ENCODE measurements at regions not wholly inside any gene's neighbourhood (a gene's known extent, or its start where the extent isn't known, plus 50 kb on each side); places are given as distances from the start of the nearest gene placed in this dataset.
"Not testable (repeated sequence)": the region's sequence is repeated elsewhere in the genome, so short reads cannot be mapped to it uniquely, and the experiment has no call there.

DNA sequence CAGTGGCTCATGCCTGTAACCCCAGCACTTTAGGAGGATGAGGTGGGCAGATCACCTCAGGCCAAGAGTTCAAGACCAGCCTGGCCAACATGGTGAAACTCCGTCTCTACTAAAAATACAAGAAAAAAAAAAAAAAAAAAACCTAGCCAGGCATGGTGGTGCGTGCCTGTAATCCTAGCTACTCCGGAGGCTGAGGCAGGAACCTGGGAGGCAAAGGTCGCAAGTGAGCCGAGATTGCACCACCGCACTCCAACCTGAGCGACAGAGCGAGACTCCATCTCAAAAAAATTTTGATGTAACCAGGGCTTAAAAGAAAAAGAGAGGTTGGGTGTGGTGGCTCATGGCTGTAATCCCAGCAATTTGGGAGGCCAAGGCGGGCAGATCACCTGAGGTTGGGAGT is 66.4 kb upstream of the PRR5 start:
- H3K27me3 ChIP-seq (ENCODE audit: control insufficient read depth, insufficient read depth, low read length); DNase-seq (ENCODE audit: low read depth, low spot score); H3K27ac ChIP-seq (ENCODE audit: low read length); BruUV-seq (replicated peaks); H3K4me3 ChIP-seq (ENCODE audit: low read depth in 2 of 2, low read length in 2 of 2); H3K4me1 ChIP-seq (ENCODE audit: control insufficient read depth, insufficient read depth, low read length); H3K9me3 ChIP-seq (ENCODE audit: control insufficient read depth, insufficient read depth, low read depth, low read length); in situ Hi-C loops (cut with HindIII; ENCODE audit: low pct_unique_long_range_greater_than_20kb, low sequenced_read_pairs); POLR2A ChIA-PET; ATAC-seq; H3K36me3 ChIP-seq (ENCODE audit: control insufficient read depth, insufficient read depth, low read length); intact Hi-C loops (cut with micrococcal nuclease; ENCODE audit: unreplicated experiment); CTCF ChIA-PET: not testable (repeated sequence)

DNA sequence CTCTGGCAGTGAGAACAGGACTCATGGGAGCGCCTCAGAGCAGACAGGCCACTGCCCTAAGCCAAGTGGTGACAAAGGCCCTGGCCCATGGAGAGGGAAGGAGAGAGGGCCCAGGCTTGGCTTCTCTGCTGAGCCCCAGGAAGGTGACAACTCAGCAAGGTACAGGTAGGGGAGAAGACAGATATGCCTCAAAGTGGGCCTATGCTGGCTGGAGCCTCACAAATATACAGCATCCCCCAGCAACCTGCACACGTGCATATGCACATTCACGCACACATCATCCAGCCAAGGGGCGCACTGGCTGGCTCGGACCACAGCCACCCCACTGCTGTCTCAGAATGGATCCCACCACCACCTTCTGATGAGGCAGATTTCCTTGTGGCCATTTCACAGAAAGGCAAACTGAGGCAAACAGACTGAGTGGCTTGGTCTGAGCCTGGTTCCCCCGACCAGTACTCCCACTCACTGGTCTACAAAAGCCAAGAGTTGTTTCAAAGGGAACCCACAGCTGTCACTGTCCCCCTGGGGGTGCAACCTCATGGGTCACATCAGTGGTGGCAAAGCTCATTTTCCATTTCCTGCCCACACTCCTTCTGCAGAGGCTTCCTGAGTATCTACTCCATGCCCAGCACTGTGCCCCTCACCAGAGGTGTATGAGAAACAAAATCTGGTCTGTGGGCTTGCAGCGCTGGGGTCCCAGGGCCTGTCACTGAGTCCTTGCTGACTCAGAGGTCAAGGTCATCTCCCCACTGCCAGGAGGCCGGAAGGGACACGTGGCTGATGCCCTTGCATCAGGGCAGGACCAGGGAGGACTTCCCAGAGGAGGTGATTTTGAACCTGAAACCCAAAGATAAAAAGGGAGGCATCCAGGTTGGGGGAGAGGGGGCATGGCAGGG is 67.3 kb upstream of the PRR5 start:
- in situ Hi-C loops (cut with HindIII; ENCODE audit: low pct_unique_long_range_greater_than_20kb, low sequenced_read_pairs): no loop called here
- BruUV-seq (replicated peaks): no TSS peak
- ATAC-seq (no peak), DNase-seq (ENCODE audit: low read depth, low spot score) (no peak)
- CTCF ChIA-PET: no interaction called here
- no peaks in the 10 kb centered on the region for H3K27me3 ChIP-seq (ENCODE audit: control insufficient read depth, insufficient read depth, low read length)
- TF ChIP-seq, protein P1, sequence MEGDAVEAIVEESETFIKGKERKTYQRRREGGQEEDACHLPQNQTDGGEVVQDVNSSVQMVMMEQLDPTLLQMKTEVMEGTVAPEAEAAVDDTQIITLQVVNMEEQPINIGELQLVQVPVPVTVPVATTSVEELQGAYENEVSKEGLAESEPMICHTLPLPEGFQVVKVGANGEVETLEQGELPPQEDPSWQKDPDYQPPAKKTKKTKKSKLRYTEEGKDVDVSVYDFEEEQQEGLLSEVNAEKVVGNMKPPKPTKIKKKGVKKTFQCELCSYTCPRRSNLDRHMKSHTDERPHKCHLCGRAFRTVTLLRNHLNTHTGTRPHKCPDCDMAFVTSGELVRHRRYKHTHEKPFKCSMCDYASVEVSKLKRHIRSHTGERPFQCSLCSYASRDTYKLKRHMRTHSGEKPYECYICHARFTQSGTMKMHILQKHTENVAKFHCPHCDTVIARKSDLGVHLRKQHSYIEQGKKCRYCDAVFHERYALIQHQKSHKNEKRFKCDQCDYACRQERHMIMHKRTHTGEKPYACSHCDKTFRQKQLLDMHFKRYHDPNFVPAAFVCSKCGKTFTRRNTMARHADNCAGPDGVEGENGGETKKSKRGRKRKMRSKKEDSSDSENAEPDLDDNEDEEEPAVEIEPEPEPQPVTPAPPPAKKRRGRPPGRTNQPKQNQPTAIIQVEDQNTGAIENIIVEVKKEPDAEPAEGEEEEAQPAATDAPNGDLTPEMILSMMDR (IDR thresholded peaks at IDR 0.05): no peak
- TF ChIP-seq SIN3A (IDR thresholded peaks at IDR 0.05; ENCODE audit: borderline replicate concordance, insufficient read depth, low read depth, low read length) (no peak), POLR2AphosphoS5 (IDR thresholded peaks at IDR 0.05; ENCODE audit: low read depth, low read length) (no peak), TCF7L2 (IDR thresholded peaks at IDR 0.05; ENCODE audit: low read depth, low read length) (no peak)
- TF ChIP-seq, protein P2, sequence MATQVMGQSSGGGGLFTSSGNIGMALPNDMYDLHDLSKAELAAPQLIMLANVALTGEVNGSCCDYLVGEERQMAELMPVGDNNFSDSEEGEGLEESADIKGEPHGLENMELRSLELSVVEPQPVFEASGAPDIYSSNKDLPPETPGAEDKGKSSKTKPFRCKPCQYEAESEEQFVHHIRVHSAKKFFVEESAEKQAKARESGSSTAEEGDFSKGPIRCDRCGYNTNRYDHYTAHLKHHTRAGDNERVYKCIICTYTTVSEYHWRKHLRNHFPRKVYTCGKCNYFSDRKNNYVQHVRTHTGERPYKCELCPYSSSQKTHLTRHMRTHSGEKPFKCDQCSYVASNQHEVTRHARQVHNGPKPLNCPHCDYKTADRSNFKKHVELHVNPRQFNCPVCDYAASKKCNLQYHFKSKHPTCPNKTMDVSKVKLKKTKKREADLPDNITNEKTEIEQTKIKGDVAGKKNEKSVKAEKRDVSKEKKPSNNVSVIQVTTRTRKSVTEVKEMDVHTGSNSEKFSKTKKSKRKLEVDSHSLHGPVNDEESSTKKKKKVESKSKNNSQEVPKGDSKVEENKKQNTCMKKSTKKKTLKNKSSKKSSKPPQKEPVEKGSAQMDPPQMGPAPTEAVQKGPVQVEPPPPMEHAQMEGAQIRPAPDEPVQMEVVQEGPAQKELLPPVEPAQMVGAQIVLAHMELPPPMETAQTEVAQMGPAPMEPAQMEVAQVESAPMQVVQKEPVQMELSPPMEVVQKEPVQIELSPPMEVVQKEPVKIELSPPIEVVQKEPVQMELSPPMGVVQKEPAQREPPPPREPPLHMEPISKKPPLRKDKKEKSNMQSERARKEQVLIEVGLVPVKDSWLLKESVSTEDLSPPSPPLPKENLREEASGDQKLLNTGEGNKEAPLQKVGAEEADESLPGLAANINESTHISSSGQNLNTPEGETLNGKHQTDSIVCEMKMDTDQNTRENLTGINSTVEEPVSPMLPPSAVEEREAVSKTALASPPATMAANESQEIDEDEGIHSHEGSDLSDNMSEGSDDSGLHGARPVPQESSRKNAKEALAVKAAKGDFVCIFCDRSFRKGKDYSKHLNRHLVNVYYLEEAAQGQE (IDR thresholded peaks at IDR 0.05; ENCODE audit: insufficient read depth in 1 of 2, low read depth in 2 of 2, low read length in 1 of 2): no peak
- H3K27ac ChIP-seq (ENCODE audit: low read length): no peak overlapping the region
- intact Hi-C loops (cut with micrococcal nuclease; ENCODE audit: unreplicated experiment): no loop called here
- no peaks in the 10 kb centered on the region for H3K9me3 ChIP-seq (ENCODE audit: control insufficient read depth, insufficient read depth, low read depth, low read length)
- no peaks in the 10 kb centered on the region for H3K4me1 ChIP-seq (ENCODE audit: control insufficient read depth, insufficient read depth, low read length)
- H3K36me3 ChIP-seq (ENCODE audit: control insufficient read depth, insufficient read depth, low read length): no peaks in the 10 kb centered on the region
- H3K4me3 ChIP-seq (ENCODE audit: low read depth in 2 of 2, low read length in 2 of 2): no peak overlapping the region
- POLR2A ChIA-PET: no interaction called here

DNA sequence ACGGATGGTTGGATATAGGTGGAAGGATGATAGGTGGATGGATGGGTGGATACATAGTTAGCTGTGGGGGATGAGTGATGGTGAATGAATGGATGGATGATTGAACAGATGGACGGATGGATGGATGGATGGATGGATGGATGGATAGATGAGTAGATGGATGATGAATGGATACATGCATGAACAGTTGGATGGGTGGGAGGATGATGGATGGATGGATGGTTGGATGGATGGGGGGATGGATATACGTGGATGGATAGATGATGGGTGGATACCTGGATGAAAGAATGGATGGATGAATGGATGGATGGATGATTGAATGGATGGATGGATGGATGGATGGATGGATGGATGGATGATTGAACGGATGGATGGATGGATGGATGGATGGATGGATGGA is 68.4 kb upstream of the PRR5 start:
- CTCF ChIA-PET: no interaction called here
- Histone ChIP-seq H3K36me3 (ENCODE audit: control insufficient read depth, insufficient read depth, low read length) (no peaks in the 10 kb centered on the region), H3K27ac (ENCODE audit: low read length) (no peak overlapping the region), H3K9me3 (ENCODE audit: control insufficient read depth, insufficient read depth, low read depth, low read length) (no peaks in the 10 kb centered on the region), H3K4me1 (ENCODE audit: control insufficient read depth, insufficient read depth, low read length) (no peaks in the 10 kb centered on the region), H3K4me3 (ENCODE audit: low read depth in 2 of 2, low read length in 2 of 2) (no peak overlapping the region), H3K27me3 (ENCODE audit: control insufficient read depth, insufficient read depth, low read length) (no peaks in the 10 kb centered on the region)
- in situ Hi-C loops (cut with HindIII; ENCODE audit: low pct_unique_long_range_greater_than_20kb, low sequenced_read_pairs): no loop called here
- TF ChIP-seq, protein P1 (IDR thresholded peaks at IDR 0.05): no peak
- TF ChIP-seq TCF7L2 (IDR thresholded peaks at IDR 0.05; ENCODE audit: low read depth, low read length) (no peak), POLR2AphosphoS5 (IDR thresholded peaks at IDR 0.05; ENCODE audit: low read depth, low read length) (no peak), SIN3A (IDR thresholded peaks at IDR 0.05; ENCODE audit: borderline replicate concordance, insufficient read depth, low read depth, low read length) (no peak)
- TF ChIP-seq, protein P2 (IDR thresholded peaks at IDR 0.05; ENCODE audit: insufficient read depth in 1 of 2, low read depth in 2 of 2, low read length in 1 of 2): no peak
- DNase-seq (ENCODE audit: low read depth, low spot score): no peak
- ATAC-seq: no peak
- no TSS peak for BruUV-seq (replicated peaks)
- intact Hi-C loops (cut with micrococcal nuclease; ENCODE audit: unreplicated experiment): no loop called here
- POLR2A ChIA-PET: no interaction called here
